ENCODE measurements at regions not wholly inside any gene's neighbourhood (a gene's known extent, or its start where the extent isn't known, plus 50 kb on each side); places are given as distances from the start of the nearest gene placed in this dataset.
"Not testable (repeated sequence)": the region's sequence is repeated elsewhere in the genome, so short reads cannot be mapped to it uniquely, and the experiment has no call there.

GRCh38 chrX:3495836-3496769, 149.7 kb upstream of the MXRA5 start:
- not testable (repeated sequence) for TF ChIP-seq POLR2A (IDR thresholded peaks at IDR 0.05; ENCODE audit: low read length); GATA1 (IDR thresholded peaks at IDR 0.05; ENCODE audit: low read depth, low read length)
